IMR-90 (cell line): ENCODE measurements at regions not wholly inside any gene's neighbourhood (a gene's known extent, or its start where the extent isn't known, plus 50 kb on each side); places are given as distances from the start of the nearest gene placed in this dataset.

Source experiments
- CTCF ChIP-seq: conservative IDR thresholded peaks from 2 replicates; pipeline ENCODE4 v1.5.1; 2012; ENCODE audit warnings: mild to moderate bottlenecking, low read depth, low read length, improper control_type of control experiment
- NFE2L2 ChIP-seq: fragments of 150-350 bp; IDR thresholded peaks from 2 replicates; pipeline ENCODE4 v1.6.1; 2016; ENCODE audit warnings: low read depth, mild to moderate bottlenecking, low read length

GRCh38 chr15:62841269-62841628 is 201.3 kb upstream of the TPM1 start:
- TF ChIP-seq CTCF: no peak
- no peak for TF ChIP-seq NFE2L2
